Inflammatory macrophage treated with lipopolysaccharide for 1 hour (primary cell): ENCODE measurements at regions not wholly inside any gene's neighbourhood (a gene's known extent, or its start where the extent isn't known, plus 50 kb on each side); places are given as distances from the start of the nearest gene placed in this dataset.

ENCODE experiments used
- DNase-seq, 2 donors: peaks; one replicate each; pipeline ENCODE4 v3.0.0-alpha.2; 2020 to 2022

GRCh38 chr2:203789618-203790017, 78.0 kb upstream of the CTLA4 start:
- DNase-seq = no peak

- peak; percentile 73 to 97 for DNase-seq
These were observed 77.3 kb upstream of the CTLA4 start for GRCh38 chr2:203790134-203790852.

GRCh38 chr2:203796248-203797010, 71.1 kb upstream of the CTLA4 start:
- peak; percentile 81 to 90 for DNase-seq

GRCh38 chr2:203797276-203797675, 70.3 kb upstream of the CTLA4 start:
- DNase-seq = peak; percentile 84 to 94

- no peak for DNase-seq
These were observed 69.9 kb upstream of the CTLA4 start for GRCh38 chr2:203797712-203798111.

- peak; percentile 69 to 97 for DNase-seq
These were observed 69.1 kb upstream of the CTLA4 start for GRCh38 chr2:203798296-203799087.

- DNase-seq = peak in 1 of 2 donors; percentile 69
These were observed 67.7 kb upstream of the CTLA4 start for GRCh38 chr2:203799908-203800307.

- no peak for DNase-seq
These were observed 66.8 kb upstream of the CTLA4 start for GRCh38 chr2:203800783-203801182.

- peak; percentile 87 to 99 for DNase-seq
These were observed 65.1 kb upstream of the CTLA4 start for GRCh38 chr2:203802342-203803052.

- DNase-seq = no peak
These were observed 64.5 kb upstream of the CTLA4 start for GRCh38 chr2:203803053-203803429.

- peak; percentile 67 to 92 for DNase-seq
These were observed 63.5 kb upstream of the CTLA4 start for GRCh38 chr2:203804070-203804469.

- DNase-seq = peak; percentile 83 to 97
These were observed 62.6 kb upstream of the CTLA4 start for GRCh38 chr2:203804764-203805485.

GRCh38 chr2:203805486-203805838, 62.1 kb upstream of the CTLA4 start:
- DNase-seq = no peak

- no peak for DNase-seq
These were observed 60.8 kb upstream of the CTLA4 start for GRCh38 chr2:203806761-203807160.

- DNase-seq = no peak
These were observed 59.4 kb upstream of the CTLA4 start for GRCh38 chr2:203808046-203808750.

GRCh38 chr2:203809084-203809521, 58.5 kb upstream of the CTLA4 start:
- no peak for DNase-seq

GRCh38 chr2:203809991-203810510, 57.5 kb upstream of the CTLA4 start:
- DNase-seq = no peak

- DNase-seq = peak; percentile 93 to 98
These were observed 55.9 kb upstream of the CTLA4 start for GRCh38 chr2:203811491-203812221.

- DNase-seq = no peak
These were observed 55.0 kb upstream of the CTLA4 start for GRCh38 chr2:203812294-203813221.
